Dermis microvascular lymphatic vessel endothelial cell (primary cell): ENCODE measurements at regions not wholly inside any gene's neighbourhood (a gene's known extent, or its start where the extent isn't known, plus 50 kb on each side); places are given as distances from the start of the nearest gene placed in this dataset.

Experiments
- DNase-seq, 2 donors: peaks; one replicate each; pipeline versions ENCODE4 v3.0.0 to v3.0.0-alpha.2; 2010; ENCODE audit warnings: low read depth in 2 of 2

- no peak for DNase-seq
Measured at GRCh38 chr11:119828819-119829218, 99.8 kb upstream of the NECTIN1 start.

DNA sequence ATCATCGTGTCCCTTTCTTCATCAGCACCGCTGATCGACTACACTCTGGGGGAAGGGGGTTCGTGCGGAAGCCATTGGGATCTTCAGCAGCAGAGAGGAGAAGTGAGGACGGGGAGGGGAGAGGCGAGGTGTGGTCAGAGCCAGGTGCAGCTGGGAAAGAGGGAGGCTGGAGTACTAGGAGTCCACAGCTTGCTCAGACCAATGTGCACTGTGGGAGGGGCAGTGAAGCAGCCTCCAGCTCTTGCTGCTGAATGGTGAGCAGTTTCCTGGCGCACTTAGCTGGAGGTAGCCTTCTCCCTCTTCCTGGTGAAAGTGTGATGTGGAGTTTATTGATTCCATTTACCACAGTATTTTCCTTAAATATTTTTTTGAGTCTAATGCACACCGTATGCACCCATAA, 99.0 kb upstream of the NECTIN1 start:
- DNase-seq, result no peak

DNA sequence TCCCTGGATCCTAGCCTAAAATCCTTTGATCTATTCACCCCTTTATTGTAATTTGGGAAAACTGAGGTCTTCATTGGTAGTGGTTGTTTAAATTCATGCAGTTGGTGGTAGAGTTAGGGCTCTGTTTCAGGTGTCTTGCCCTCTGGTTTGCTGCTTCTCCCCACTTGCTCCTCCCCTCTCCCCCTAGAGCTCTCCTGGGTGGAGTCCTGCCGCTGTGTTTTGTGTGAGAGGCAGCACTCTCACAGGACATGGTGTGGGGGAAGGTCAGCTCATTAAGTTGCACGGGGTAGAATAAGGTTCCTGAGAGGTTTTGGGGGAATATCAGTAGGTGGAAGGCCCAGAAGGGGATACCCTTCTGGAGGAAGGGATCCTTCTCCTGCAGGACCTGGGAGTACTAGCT, 98.1 kb upstream of the NECTIN1 start:
- DNase-seq, result no peak

GRCh38 chr11:119823077-119823476, 94.1 kb upstream of the NECTIN1 start:
- no peak for DNase-seq

- no peak for DNase-seq
Measured at GRCh38 chr11:119816660-119817059, 87.7 kb upstream of the NECTIN1 start.

GRCh38 chr11:119814766-119815165, 85.8 kb upstream of the NECTIN1 start:
- DNase-seq, result no peak

- no peak for DNase-seq
Measured at GRCh38 chr11:119810478-119811232, 81.7 kb upstream of the NECTIN1 start.

DNA sequence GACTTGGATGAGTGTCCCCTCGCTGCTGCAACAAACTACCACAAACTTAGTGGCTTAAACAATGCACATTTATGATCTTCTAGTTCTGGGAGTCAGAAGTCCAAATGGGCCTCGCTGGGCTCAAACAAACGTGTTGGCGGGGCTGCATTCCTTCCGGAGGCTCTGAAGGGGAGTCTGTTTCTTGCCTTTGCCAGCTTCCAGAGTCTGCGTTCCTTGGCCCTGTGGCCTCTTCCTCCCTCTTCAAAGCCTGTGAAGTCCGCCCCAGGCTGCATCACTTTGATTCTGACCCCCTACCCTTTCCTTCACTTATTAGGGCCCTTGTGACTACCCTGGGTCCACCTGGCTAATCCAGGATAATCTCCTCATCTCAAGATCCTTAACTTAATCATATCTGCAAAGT, 80.3 kb upstream of the NECTIN1 start:
- DNase-seq, result no peak

- DNase-seq, result no peak
Measured at GRCh38 chr11:119808407-119809185, 79.6 kb upstream of the NECTIN1 start.

GRCh38 chr11:119807841-119808240, 78.8 kb upstream of the NECTIN1 start:
- no peak for DNase-seq

- DNase-seq, result no peak
Measured at GRCh38 chr11:119807402-119807801, 78.4 kb upstream of the NECTIN1 start.

DNA sequence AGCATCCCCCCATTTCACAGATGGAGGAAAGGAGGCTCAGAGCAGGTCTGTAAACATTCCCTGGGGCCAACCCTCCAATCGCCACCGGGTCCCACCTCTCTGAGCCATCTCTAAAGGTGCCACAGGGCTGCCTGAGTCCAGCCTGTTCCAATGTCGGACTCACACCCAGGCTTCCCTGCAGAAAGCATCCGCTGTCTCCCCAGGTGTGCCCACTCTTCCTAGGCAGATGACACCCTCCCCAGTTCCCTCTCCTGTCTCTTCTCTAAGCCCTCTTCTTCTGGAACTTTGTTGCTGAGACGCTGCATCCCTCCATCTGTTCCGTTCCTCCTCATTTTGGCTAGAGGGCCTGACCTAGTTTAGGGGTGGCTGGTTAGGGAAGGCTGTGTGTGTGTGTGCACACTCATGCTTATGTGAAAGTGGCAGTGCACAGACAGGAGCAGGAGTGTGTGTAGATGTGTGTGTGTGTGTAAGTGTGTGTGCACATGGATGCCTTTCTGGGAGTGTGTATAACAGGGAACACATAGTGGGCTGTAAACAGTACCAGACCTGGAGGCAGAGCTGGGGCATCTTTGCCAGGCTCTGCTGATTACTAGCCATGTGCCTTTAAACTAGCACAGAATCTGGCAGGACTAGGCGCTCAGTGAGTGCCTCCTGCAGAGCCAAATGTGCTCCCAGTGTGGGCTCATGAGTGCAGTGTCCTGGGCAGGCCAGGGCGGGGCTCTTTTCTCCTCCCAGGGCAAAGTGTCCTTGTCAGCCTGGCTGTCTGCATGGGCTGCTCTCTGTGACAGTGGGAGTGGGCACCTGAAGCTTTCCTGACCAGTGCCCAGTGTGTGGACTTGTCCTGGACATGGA, 77.3 kb upstream of the NECTIN1 start:
- no peak for DNase-seq

DNA sequence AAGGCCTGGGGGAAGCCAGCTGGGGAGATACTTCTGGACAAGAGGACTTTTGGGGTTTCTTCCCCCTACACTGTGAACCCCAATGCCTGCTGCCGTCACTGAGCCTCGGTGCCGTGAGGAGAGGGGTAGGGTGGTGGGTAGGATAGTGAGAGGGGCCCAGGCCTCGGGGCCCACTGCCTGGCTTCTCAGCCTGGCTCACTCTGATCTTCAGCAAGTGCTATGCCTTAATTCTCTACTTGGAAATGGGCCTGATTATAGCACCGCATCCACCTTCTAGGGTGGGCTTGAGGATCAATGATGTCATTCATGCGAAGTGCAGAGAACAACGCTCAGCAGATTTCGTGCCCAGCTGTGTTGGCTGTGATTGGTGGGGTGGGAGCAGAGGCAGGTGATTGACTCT, 76.7 kb upstream of the NECTIN1 start:
- no peak for DNase-seq

DNA sequence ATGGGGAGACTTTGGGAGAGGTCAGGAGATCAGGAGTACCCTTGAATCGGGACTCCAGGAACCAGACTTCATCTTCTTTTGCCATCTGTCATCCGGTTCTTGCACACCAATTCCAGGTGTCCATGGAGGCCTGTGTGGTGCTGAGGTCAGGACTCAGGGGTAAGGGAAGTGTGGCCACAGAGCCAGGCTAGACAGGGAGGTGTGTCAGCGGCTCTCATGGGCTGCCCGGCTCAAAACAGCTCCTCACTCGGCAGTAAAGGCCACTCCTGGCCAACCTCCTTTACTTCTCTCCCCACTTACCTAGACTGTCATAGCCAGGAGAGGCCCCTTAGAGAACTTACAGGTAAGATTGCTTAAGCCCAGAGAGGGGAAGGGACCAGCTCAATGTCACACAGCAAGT, 75.7 kb upstream of the NECTIN1 start:
- DNase-seq, result no peak

DNA sequence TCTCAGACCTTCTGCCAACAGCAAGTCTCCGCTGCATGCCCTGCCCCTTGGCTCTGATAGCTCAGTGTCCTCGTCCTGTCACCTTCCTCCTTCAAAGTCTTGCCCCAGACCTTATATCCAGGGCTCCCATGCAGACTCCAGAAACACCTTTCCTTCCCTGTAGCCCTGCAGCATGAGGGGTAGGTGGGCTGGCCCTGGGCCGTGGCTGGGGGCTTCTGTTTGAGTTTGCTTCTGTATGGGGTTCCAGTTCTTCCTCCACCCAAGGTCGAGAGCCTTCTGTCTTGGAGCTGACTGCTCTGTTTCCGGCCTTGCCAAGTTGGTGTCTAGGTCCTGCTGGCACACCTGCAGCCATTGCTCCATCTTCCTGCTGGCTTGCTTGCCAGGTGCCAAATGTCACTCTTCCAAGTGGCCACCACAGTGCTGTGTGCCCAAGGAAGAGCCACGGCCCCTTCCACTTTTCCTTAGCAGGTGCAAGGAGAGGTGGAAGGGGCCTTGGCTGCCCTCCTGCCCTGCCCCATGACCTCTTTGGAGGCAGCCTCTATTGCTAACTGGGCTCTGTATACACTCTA, 74.8 kb upstream of the NECTIN1 start:
- DNase-seq, result no peak

DNA sequence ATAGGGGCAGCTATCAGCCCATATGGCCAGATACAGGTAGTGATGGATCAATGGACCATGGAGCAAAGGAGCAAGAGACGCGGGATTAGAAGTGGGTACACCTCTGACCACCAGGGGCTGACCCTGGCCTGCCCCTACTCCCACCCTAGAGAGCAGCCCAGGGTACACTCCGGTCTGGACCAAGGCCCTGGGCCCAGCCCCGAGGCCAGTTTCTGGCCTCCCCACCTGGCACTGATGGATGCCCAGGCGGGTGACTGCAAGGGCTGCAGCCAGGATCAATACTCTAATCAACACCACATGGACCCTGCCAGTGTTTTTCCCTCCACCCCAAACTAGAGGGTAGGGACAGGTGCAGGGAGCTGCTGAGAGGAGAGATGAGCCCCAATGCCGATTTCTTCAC, 74.1 kb upstream of the NECTIN1 start:
- no peak for DNase-seq

DNA sequence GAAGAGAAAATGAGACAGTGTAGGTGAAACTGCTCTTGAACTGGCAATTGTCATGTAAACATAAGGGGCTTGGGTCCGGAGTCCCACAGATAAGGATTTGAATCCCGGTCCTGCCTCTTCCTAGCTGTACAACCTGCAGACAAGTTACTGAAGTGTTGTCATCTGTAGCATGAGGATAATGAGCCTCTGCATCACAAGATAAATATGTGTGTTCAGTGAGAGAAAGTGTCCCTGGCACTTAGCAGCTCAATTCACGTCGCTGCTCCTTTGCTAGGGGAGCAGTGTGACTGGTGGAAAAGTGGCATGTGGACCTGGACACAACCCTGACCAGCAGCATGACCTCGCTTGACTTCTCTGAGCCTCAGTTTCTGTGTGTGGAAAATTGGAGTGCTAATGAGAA, 73.7 kb upstream of the NECTIN1 start:
- DNase-seq, result no peak

DNA sequence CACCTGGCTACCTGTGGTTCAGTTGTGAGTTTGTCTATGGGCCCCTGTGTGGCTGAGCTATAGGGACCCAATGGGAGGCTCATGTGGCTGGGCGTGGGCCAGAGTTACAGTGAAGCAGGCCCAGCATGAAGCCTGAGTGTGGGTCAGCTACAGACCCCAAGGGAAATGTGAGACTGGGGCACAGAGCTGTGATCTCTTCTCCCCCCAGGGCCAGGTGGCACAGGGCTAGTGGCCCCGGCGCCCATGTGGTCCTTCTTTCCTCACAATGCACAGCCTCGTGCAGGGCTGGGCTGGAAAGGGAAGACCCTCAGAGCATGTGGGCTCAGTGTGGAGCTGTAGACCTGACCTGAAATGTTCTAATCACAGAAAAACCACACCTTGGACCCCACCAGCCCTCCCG, 71.6 kb upstream of the NECTIN1 start:
- DNase-seq, result no peak

GRCh38 chr11:119800171-119800570, 71.2 kb upstream of the NECTIN1 start:
- DNase-seq, result no peak

DNA sequence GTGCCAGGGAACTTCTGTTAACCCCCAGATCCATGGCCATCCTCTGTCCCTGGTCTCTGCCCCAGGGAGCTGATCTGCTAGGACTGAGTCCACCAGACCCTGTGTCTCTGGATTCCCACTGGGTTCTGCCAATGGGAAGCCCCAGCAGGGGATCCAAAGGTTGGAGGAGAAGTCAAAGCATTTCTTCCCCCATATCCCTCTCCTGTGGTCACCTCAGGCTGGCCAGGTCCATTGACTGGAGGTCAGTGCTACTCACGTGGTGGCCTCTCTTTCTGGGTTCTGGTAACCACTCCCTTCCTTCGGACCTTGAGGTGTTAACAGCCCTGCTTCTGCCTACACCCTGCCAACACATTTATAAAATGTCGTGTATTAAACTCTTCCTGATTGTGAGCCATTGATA, 69.7 kb upstream of the NECTIN1 start:
- DNase-seq, result no peak

DNA sequence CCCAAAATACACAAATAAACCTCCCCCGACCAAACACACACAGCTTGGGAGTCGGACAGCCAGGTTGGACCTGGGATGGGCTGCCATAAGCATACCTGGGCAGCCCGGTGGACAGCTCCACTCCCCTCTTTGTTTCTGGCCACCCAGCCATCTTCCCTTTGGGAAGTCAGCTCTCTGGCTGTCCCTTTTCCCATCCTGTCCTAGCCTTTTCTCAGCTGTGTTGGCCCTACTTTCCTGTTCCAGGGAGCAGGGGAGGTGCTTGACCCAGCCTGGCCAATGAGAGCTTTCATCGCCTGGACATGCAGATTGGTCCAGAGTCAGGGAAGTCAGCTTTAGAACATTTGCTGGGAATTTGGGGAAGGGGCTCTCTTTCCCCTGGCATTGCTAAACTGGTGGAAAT, 68.7 kb upstream of the NECTIN1 start:
- no peak for DNase-seq

- no peak for DNase-seq
Measured at GRCh38 chr11:119797123-119797611, 68.2 kb upstream of the NECTIN1 start.
